GM12891 (cell line): ENCODE measurements at regions not wholly inside any gene's neighbourhood (a gene's known extent, or its start where the extent isn't known, plus 50 kb on each side); places are given as distances from the start of the nearest gene placed in this dataset.
"Not testable (repeated sequence)": the region's sequence is repeated elsewhere in the genome, so short reads cannot be mapped to it uniquely, and the experiment has no call there.

ENCODE experiments used
- DNase-seq: peaks from one replicate; pipeline ENCODE4 v3.0.0; 2011; ENCODE audit warnings: low spot score; ENCODE audit not compliant: insufficient read length
- FAIRE-seq: peaks from 2 replicates; lab custom pipeline; 2011; peaks lifted over from hg19 to GRCh38; lab: Jason Lieb, UNC
- PAX5 ChIP-seq: IDR thresholded peaks from 2 replicates; pipeline ENCODE4 v1.6.1; 2011; ENCODE audit warnings: low read length, moderate library complexity, mild to moderate bottlenecking; ENCODE audit not compliant: insufficient read depth, severe bottlenecking
- POLR2A ChIP-seq: IDR thresholded peaks from 2 replicates; pipeline ENCODE4 v1.6.1; 2011; ENCODE audit warnings: low read depth, low read length, control low read depth
- POLR2AphosphoS5 ChIP-seq: IDR thresholded peaks from 2 replicates; pipeline ENCODE4 v1.6.1; 2011; ENCODE audit warnings: low read depth, low read length, control low read depth
- POU2F2 ChIP-seq: IDR thresholded peaks from 2 replicates; pipeline ENCODE4 v1.6.1; 2011; ENCODE audit warnings: low read depth, mild to moderate bottlenecking, control low read depth, low read length, moderate library complexity
- SPI1 ChIP-seq: IDR thresholded peaks from 2 replicates; pipeline ENCODE4 v1.6.1; 2011; ENCODE audit warnings: low read depth, low read length, control low read depth
- TAF1 ChIP-seq: IDR thresholded peaks from 2 replicates; pipeline ENCODE4 v1.6.1; 2011; ENCODE audit warnings: low read depth, low read length, control low read depth

DNA sequence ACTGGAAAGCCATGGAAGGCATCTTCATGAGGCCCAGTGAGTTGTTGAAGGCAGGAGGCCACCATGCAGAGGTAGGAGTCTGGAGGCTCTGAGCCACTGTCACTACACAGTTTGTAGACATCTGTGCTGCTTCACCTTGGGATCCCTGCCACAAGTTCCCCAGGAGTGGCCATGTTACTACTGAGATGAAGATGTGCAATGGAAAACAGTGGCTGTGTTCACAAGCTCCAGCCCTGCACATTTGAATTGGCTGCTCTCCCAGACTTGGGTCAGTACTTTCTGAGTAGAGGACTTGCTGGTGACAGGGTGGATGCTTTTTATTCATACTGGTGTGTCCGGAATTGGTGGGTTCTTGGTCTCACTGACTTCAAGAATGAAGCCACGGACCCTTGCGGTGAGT, 86.9 kb upstream of the C15orf39 start:
- no peak for FAIRE-seq
- TF ChIP-seq POLR2AphosphoS5: no peak
- TF ChIP-seq POLR2A: no peak
- no peak for TF ChIP-seq POU2F2
- TF ChIP-seq SPI1: no peak
- TF ChIP-seq TAF1: no peak
- no peak for TF ChIP-seq PAX5
- DNase-seq: no peak

GRCh38 chr15:75115411-75115913, 86.2 kb upstream of the C15orf39 start:
- DNase-seq, FAIRE-seq: not testable (repeated sequence)

DNA sequence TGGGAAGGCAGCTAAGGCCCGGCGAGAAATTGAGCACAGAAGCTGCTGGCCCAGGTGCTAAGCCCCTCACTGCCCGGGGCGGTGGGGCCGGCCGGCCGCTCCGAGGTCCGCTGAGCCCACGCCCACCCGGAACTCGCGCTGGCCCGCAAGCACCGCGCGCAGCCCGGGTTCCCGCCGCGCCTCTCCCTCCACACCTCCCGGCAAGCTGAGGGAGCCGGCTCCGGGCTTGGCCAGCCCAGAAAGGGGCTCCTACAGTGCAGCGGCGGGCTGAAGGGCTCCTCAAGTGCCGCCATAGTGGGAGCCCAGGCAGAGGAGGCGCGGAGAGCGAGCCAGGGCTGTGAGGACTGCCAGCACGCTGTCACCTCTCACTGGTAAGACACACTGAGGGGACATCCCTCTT, 85.5 kb upstream of the C15orf39 start:
- not testable (repeated sequence) for DNase-seq, FAIRE-seq

DNA sequence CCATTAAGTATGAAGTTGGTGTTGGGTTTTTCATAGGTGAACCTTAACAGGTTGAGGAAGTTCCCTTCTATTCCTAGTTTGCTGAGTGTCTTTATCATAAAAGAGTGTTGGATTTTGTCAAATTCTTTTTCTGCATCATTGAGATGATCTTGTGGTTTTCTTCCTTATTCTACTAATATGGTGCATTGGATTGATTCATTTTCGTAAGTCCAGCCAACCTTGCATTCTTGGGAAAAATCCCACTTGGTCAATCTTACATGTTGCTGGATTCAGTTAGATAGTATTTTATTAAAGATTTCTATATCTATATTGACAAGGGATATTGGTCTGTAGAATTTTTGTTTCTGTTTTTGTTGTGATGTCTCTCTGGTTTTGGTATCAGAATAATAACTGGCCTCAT, 83.7 kb upstream of the C15orf39 start:
- TF ChIP-seq POU2F2: no peak
- TF ChIP-seq POLR2A: no peak
- TF ChIP-seq POLR2AphosphoS5: no peak
- TF ChIP-seq TAF1: no peak
- no peak for TF ChIP-seq SPI1
- no peak for TF ChIP-seq PAX5
- no peak for DNase-seq
- no peak for FAIRE-seq

- not testable (repeated sequence) for FAIRE-seq, DNase-seq
Measured at GRCh38 chr15:75119312-75119711, 82.4 kb upstream of the C15orf39 start.

GRCh38 chr15:75121491-75121890, 80.2 kb upstream of the C15orf39 start:
- TF ChIP-seq PAX5: no peak
- no peak for TF ChIP-seq POLR2AphosphoS5
- no peak for TF ChIP-seq SPI1
- no peak for TF ChIP-seq TAF1
- no peak for TF ChIP-seq POLR2A
- TF ChIP-seq POU2F2: no peak
- FAIRE-seq: no peak
- no peak for DNase-seq

GRCh38 chr15:75123395-75123794, 78.3 kb upstream of the C15orf39 start:
- FAIRE-seq (no peak), DNase-seq (no peak)
- TF ChIP-seq POLR2AphosphoS5 (no peak), TAF1 (no peak), PAX5 (no peak), POLR2A (no peak), SPI1 (no peak), POU2F2 (no peak)

DNA sequence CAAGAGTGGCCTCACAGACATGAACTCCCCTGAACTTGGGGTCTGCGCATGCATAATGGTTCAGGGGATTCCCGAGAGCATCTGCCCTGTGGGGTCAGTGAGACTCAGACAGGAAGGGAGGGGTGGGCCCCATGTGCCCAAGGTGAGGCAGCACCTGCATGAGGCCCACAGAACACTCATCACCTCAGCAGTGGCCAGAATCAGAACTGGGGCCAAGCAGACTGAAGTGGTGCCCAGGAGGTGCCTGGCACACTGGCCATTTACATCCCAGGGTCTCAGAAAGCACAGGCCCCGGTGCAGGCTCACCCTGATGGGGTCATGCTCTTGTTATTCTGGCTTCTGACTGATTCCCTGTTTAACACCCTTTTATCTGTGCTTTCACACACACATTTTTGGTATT, 77.4 kb upstream of the C15orf39 start:
- 0 out of 2 replicates have a peak, but pooled peaks have one; percentile 47 for TF ChIP-seq POU2F2
- FAIRE-seq: peak; percentile 28
- not testable (repeated sequence) for DNase-seq

DNA sequence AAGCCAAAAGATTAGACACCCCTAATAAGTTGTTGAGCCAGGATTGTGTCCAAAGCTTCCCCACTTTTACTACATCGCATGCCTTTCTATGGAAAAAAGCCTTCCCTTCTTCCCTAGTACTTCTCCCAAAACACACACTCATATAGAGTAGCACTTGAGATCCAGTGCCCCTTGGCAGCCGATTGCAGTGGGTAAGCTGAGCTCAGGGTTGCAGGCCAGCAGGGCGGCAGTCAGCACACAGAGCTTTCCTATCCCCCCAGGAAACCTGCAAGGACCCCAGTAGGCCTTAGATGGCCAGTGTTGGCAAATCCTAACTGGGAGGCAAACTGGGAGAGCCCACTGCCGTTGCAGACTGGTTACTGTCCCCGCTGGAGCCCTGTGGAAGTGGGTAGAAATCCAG, 75.7 kb upstream of the C15orf39 start:
- DNase-seq (no peak), FAIRE-seq (no peak)
- no peak for TF ChIP-seq SPI1
- TF ChIP-seq POLR2A: no peak
- TF ChIP-seq POLR2AphosphoS5: no peak
- TF ChIP-seq PAX5: no peak
- TF ChIP-seq TAF1: no peak
- no peak for TF ChIP-seq POU2F2

- DNase-seq (no peak), FAIRE-seq (no peak)
- no peak for TF ChIP-seq TAF1
- no peak for TF ChIP-seq POLR2AphosphoS5
- no peak for TF ChIP-seq POU2F2
- TF ChIP-seq SPI1: no peak
- TF ChIP-seq PAX5: no peak
- no peak for TF ChIP-seq POLR2A
Measured at GRCh38 chr15:75126864-75127580, 74.7 kb upstream of the C15orf39 start.

GRCh38 chr15:75129788-75130187, 71.9 kb upstream of the C15orf39 start:
- TF ChIP-seq PAX5 (no peak), SPI1 (no peak), POLR2AphosphoS5 (no peak), TAF1 (no peak), POLR2A (no peak), POU2F2 (no peak)
- FAIRE-seq: peak; percentile 28

More at GRCh38 chr15:75129788-75130187, 71.9 kb upstream of the C15orf39 start:
- no peak for DNase-seq
